ENCODE measurements at regions not wholly inside any gene's neighbourhood (a gene's known extent, or its start where the extent isn't known, plus 50 kb on each side); places are given as distances from the start of the nearest gene placed in this dataset.

- Mint-ChIP-seq H3K27me3 (ENCODE audit: insufficient read depth, unreplicated experiment) (no peaks in the 10 kb centered on the region), H3K4me3 (ENCODE audit: unreplicated experiment) (no peak overlapping the region), H3K36me3 (ENCODE audit: insufficient read depth, unreplicated experiment) (peaks cover 6% of the 10 kb centered on the region), H3K4me1 (ENCODE audit: insufficient read depth, unreplicated experiment) (no peaks in the 10 kb centered on the region), H3K9me3 (ENCODE audit: unreplicated experiment) (no peaks in the 10 kb centered on the region), H3K27ac (ENCODE audit: low read depth, unreplicated experiment) (no peak overlapping the region)
- CTCF ChIA-PET: no interaction called here
- POLR2A ChIA-PET: interaction anchor here (0.6 kb wide), 2 partner anchors 189 to 561 kb away, joined by 3 read pairs; no protein-coding TSS in a partner anchor
- no TSS peak for BruUV-seq (replicated peaks)
- intact Hi-C loops (cut with micrococcal nuclease): no loop called here
- no peak for TF ChIP-seq CTCF (IDR thresholded peaks at IDR 0.05; ENCODE audit: unreplicated experiment)
- DNase-seq (ENCODE audit: unreplicated experiment): no peak
Observed at GRCh38 chr5:56507351-56507930, 274.3 kb upstream of the ANKRD55 start.

GRCh38 chr5:56506211-56506965 is 273.3 kb upstream of the ANKRD55 start:
- Mint-ChIP-seq H3K36me3 (ENCODE audit: insufficient read depth, unreplicated experiment) (peaks cover 6% of the 10 kb centered on the region), H3K27me3 (ENCODE audit: insufficient read depth, unreplicated experiment) (no peaks in the 10 kb centered on the region), H3K9me3 (ENCODE audit: unreplicated experiment) (no peaks in the 10 kb centered on the region), H3K27ac (ENCODE audit: low read depth, unreplicated experiment) (no peak overlapping the region), H3K4me1 (ENCODE audit: insufficient read depth, unreplicated experiment) (no peaks in the 10 kb centered on the region), H3K4me3 (ENCODE audit: unreplicated experiment) (no peak overlapping the region)
- CTCF ChIA-PET: interaction anchor here (0.6 to 0.7 kb wide), 3 partner anchors 20 to 305 kb away, joined by 3 to 4 read pairs (median 3); no protein-coding TSS in a partner anchor
- BruUV-seq (replicated peaks): no TSS peak
- intact Hi-C loops (cut with micrococcal nuclease): no loop called here
- DNase-seq (ENCODE audit: unreplicated experiment): no peak
- POLR2A ChIA-PET: interaction anchor here (0.6 kb wide), 1 partner anchor 190 kb away, joined by 3 read pairs; no protein-coding TSS in a partner anchor
- no peak for TF ChIP-seq CTCF (IDR thresholded peaks at IDR 0.05; ENCODE audit: unreplicated experiment)

- no peaks in the 10 kb centered on the region for H3K27me3 Mint-ChIP-seq (ENCODE audit: insufficient read depth, unreplicated experiment)
- intact Hi-C loops (cut with micrococcal nuclease): no loop called here
- no peak for DNase-seq (ENCODE audit: unreplicated experiment)
- TF ChIP-seq CTCF (IDR thresholded peaks at IDR 0.05; ENCODE audit: unreplicated experiment): no peak
- no peak overlapping the region for H3K27ac Mint-ChIP-seq (ENCODE audit: low read depth, unreplicated experiment)
- ChIA-PET CTCF (no interaction called here), POLR2A (interaction anchor here (0.5 kb wide), 1 partner anchor 12 kb away, joined by 4 read pairs; no protein-coding TSS in a partner anchor)
- H3K4me3 Mint-ChIP-seq (ENCODE audit: unreplicated experiment): no peak overlapping the region
- BruUV-seq (replicated peaks): no TSS peak
- H3K9me3 Mint-ChIP-seq (ENCODE audit: unreplicated experiment): no peaks in the 10 kb centered on the region
- peaks cover 6% of the 10 kb centered on the region for H3K36me3 Mint-ChIP-seq (ENCODE audit: insufficient read depth, unreplicated experiment)
- no peaks in the 10 kb centered on the region for H3K4me1 Mint-ChIP-seq (ENCODE audit: insufficient read depth, unreplicated experiment)
Observed at GRCh38 chr5:56503929-56504328, 270.8 kb upstream of the ANKRD55 start.

- TF ChIP-seq CTCF (IDR thresholded peaks at IDR 0.05; ENCODE audit: unreplicated experiment): no peak
- intact Hi-C loops (cut with micrococcal nuclease): no loop called here
- no peaks in the 10 kb centered on the region for H3K27me3 Mint-ChIP-seq (ENCODE audit: insufficient read depth, unreplicated experiment)
- H3K36me3 Mint-ChIP-seq (ENCODE audit: insufficient read depth, unreplicated experiment): peaks cover 6% of the 10 kb centered on the region
- ChIA-PET CTCF (no interaction called here), POLR2A (no interaction called here)
- no peaks in the 10 kb centered on the region for H3K9me3 Mint-ChIP-seq (ENCODE audit: unreplicated experiment)
- DNase-seq (ENCODE audit: unreplicated experiment): no peak
- no peaks in the 10 kb centered on the region for H3K4me1 Mint-ChIP-seq (ENCODE audit: insufficient read depth, unreplicated experiment)
- BruUV-seq (replicated peaks): no TSS peak
- no peak overlapping the region for H3K4me3 Mint-ChIP-seq (ENCODE audit: unreplicated experiment)
- no peak overlapping the region for H3K27ac Mint-ChIP-seq (ENCODE audit: low read depth, unreplicated experiment)
Observed at GRCh38 chr5:56501781-56502557, 268.8 kb upstream of the ANKRD55 start.

Data from MCF 10A (cell line).